HepG2 (cell line): ENCODE measurements at regions not wholly inside any gene's neighbourhood (a gene's known extent, or its start where the extent isn't known, plus 50 kb on each side); places are given as distances from the start of the nearest gene placed in this dataset.
A peak's percentile ranks its signal among the peaks of the same experiment; 100 is the strongest.

Source experiments
- ELF4 ChIP-seq: sonication (generic); formaldehyde crosslinking; IDR thresholded peaks from 2 replicates; pipeline ENCODE4 v1.5.0; 2020; ENCODE audit warnings: missing genetic modification reagents, mild to moderate bottlenecking, moderate library complexity, borderline replicate concordance
- FOXA1 ChIP-seq, 2 experiments: fragments of 450-650 bp in 1 of 2; sonication (generic) in 1 of 2; formaldehyde crosslinking in 1 of 2; IDR thresholded peaks; 2 replicates each; pipeline versions ENCODE4 v1.4.0 to v1.6.1; 2016 to 2020; ENCODE audit warnings: missing genetic modification reagents in 1 of 2
- GFI1 ChIP-seq: sonication (generic); formaldehyde crosslinking; IDR thresholded peaks from 2 replicates; pipeline ENCODE4 v1.5.0; 2020; ENCODE audit warnings: missing genetic modification reagents, mild to moderate bottlenecking, borderline replicate concordance
- IKZF5 ChIP-seq: IDR thresholded peaks from 2 replicates; pipeline ENCODE4 v1.6.1; 2018; ENCODE audit warnings: missing genetic modification reagents, mild to moderate bottlenecking, missing compliant biosample characterization
- JUNB ChIP-seq: sonication (generic); formaldehyde crosslinking; IDR thresholded peaks from 2 replicates; pipeline ENCODE4 v1.8.0; 2022; ENCODE audit warnings: missing genetic modification reagents, mild to moderate bottlenecking, borderline replicate concordance
- NCOA1 ChIP-seq: sonication (generic); formaldehyde crosslinking; IDR thresholded peaks from 2 replicates; pipeline ENCODE4 v1.9.0; 2021; ENCODE audit warnings: missing genetic modification reagents
- PBX3 ChIP-seq: sonication (generic); formaldehyde crosslinking; IDR thresholded peaks from 2 replicates; pipeline ENCODE4 v1.8.1; 2023; ENCODE audit warnings: missing genetic modification reagents, inconsistent platforms, borderline replicate concordance
- POLR2AphosphoS5 ChIP-seq: IDR thresholded peaks from 2 replicates; pipeline ENCODE4 v1.6.1; 2012; ENCODE audit warnings: low read depth, low read length
- RBFOX2 ChIP-seq: fragments of 200-400 bp; formaldehyde crosslinking; IDR thresholded peaks from 2 replicates; pipeline ENCODE4 v1.6.1; 2017; ENCODE audit warnings: low read depth, mild to moderate bottlenecking, low read length
- RXRB ChIP-seq: IDR thresholded peaks from 2 replicates; pipeline ENCODE4 v1.6.1; 2016; ENCODE audit warnings: borderline replicate concordance, missing genetic modification reagents, missing compliant biosample characterization
- SKI ChIP-seq: fragments of 450-650 bp; IDR thresholded peaks from one replicate; pipeline ENCODE4 v1.6.1; 2018; ENCODE audit warnings: mild to moderate bottlenecking; ENCODE audit not compliant: partially characterized antibody
- SOX6 ChIP-seq, 2 experiments: fragments of 450-650 bp in 1 of 2; sonication (generic) in 1 of 2; formaldehyde crosslinking in 1 of 2; IDR thresholded peaks; 2 replicates each; pipeline versions ENCODE4 v1.4.0 to v1.6.1; 2017 to 2020; ENCODE audit warnings: antibody characterized with exemption in 1 of 2, mild to moderate bottlenecking in 1 of 2, missing genetic modification reagents in 1 of 2
- TARDBP ChIP-seq: sonication (generic); formaldehyde crosslinking; IDR thresholded peaks from 2 replicates; pipeline ENCODE4 v1.8.0; 2022; ENCODE audit warnings: mild to moderate bottlenecking, missing genetic modification reagents
- TCF7 ChIP-seq: sonication (generic); IDR thresholded peaks from 2 replicates; pipeline ENCODE4 v1.6.1; 2016; ENCODE audit warnings: antibody characterized with exemption, low read depth
- TEAD3 ChIP-seq: optimal IDR thresholded peaks from 2 replicates; pipeline ENCODE3; 2016; ENCODE audit warnings: borderline replicate concordance
- WIZ ChIP-seq: sonication (generic); formaldehyde crosslinking; IDR thresholded peaks from 2 replicates; pipeline ENCODE4 v1.5.1; 2020; ENCODE audit warnings: mild to moderate bottlenecking, missing genetic modification reagents
- ZBTB38 ChIP-seq: sonication (generic); formaldehyde crosslinking; IDR thresholded peaks from 2 replicates; pipeline ENCODE4 v1.5.1; 2020; ENCODE audit warnings: mild to moderate bottlenecking, missing genetic modification reagents
- ZBTB8A ChIP-seq: sonication (generic); formaldehyde crosslinking; IDR thresholded peaks from 2 replicates; pipeline ENCODE4 v1.4.0; 2020; ENCODE audit warnings: mild to moderate bottlenecking, low read depth, missing genetic modification reagents, borderline replicate concordance
- ZC3H13 ChIP-seq: sonication (generic); formaldehyde crosslinking; IDR thresholded peaks from 2 replicates; pipeline ENCODE4 v1.8.1; 2023; ENCODE audit warnings: mild to moderate bottlenecking, missing genetic modification reagents, moderate library complexity
- ZFP1 ChIP-seq: IDR thresholded peaks from 2 replicates; pipeline ENCODE4 v1.6.1; 2016
- ZMYM3 ChIP-seq: sonication (generic); formaldehyde crosslinking; IDR thresholded peaks from 2 replicates; pipeline ENCODE4 v1.5.1; 2020; ENCODE audit warnings: mild to moderate bottlenecking, missing genetic modification reagents
- ZNF382 ChIP-seq: sonication (generic); formaldehyde crosslinking; IDR thresholded peaks from 2 replicates; pipeline ENCODE4 v1.5.0; 2020; ENCODE audit warnings: missing genetic modification reagents, mild to moderate bottlenecking, borderline replicate concordance
- ZNF451 ChIP-seq: sonication (generic); formaldehyde crosslinking; IDR thresholded peaks from 2 replicates; pipeline ENCODE4 v1.5.0; 2020; ENCODE audit warnings: mild to moderate bottlenecking, missing genetic modification reagents
- ZNF652 ChIP-seq: IDR thresholded peaks from 2 replicates; pipeline ENCODE4 v1.6.1; 2016; ENCODE audit warnings: low read depth, borderline replicate concordance
- ZNF703 ChIP-seq: sonication (generic); formaldehyde crosslinking; IDR thresholded peaks from 2 replicates; pipeline ENCODE4 v1.5.1; 2020; ENCODE audit warnings: missing genetic modification reagents, mild to moderate bottlenecking, moderate library complexity, borderline replicate concordance
- TF ChIP-seq, protein P1 (sequence below): sonication (generic); formaldehyde crosslinking; IDR thresholded peaks from 2 replicates; pipeline ENCODE4 v1.5.1; 2020; ENCODE audit warnings: missing genetic modification reagents, mild to moderate bottlenecking, borderline replicate concordance

GRCh38 chr3:13263770-13264467 lies 156.2 kb downstream of the NUP210 start (continued):
- TF ChIP-seq, protein P1, sequence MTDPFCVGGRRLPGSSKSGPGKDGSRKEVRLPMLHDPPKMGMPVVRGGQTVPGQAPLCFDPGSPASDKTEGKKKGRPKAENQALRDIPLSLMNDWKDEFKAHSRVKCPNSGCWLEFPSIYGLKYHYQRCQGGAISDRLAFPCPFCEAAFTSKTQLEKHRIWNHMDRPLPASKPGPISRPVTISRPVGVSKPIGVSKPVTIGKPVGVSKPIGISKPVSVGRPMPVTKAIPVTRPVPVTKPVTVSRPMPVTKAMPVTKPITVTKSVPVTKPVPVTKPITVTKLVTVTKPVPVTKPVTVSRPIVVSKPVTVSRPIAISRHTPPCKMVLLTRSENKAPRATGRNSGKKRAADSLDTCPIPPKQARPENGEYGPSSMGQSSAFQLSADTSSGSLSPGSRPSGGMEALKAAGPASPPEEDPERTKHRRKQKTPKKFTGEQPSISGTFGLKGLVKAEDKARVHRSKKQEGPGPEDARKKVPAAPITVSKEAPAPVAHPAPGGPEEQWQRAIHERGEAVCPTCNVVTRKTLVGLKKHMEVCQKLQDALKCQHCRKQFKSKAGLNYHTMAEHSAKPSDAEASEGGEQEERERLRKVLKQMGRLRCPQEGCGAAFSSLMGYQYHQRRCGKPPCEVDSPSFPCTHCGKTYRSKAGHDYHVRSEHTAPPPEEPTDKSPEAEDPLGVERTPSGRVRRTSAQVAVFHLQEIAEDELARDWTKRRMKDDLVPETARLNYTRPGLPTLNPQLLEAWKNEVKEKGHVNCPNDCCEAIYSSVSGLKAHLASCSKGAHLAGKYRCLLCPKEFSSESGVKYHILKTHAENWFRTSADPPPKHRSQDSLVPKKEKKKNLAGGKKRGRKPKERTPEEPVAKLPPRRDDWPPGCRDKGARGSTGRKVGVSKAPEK (CRISPR knock-in tag), result no peak
- TF ChIP-seq FOXA1 (IDR thresholded peaks at IDR 0.05) (no peak), FOXA1 (CRISPR knock-in tag; IDR thresholded peaks at IDR 0.05) (0 out of 2 replicates have a peak, but pooled peaks have one; percentile 1), ZC3H13 (CRISPR knock-in tag) (peak; percentile 76), ZFP1 (CRISPR knock-in tag) (0 out of 2 replicates have a peak, but pooled peaks have one; percentile 53), TARDBP (CRISPR knock-in tag) (no peak), POLR2AphosphoS5 (0 out of 2 replicates have a peak, but pooled peaks have one; percentile 43), IKZF5 (CRISPR knock-in tag) (peak; percentile 86), TEAD3 (peak; percentile 50), ZNF382 (no peak), ZBTB8A (CRISPR knock-in tag) (no peak), WIZ (0 out of 2 replicates have a peak, but pooled peaks have one; percentile 63), PBX3 (CRISPR knock-in tag) (no peak), GFI1 (CRISPR knock-in tag) (0 out of 2 replicates have a peak, but pooled peaks have one; percentile 49), JUNB (CRISPR knock-in tag) (no peak), ZNF703 (no peak), ZNF652 (no peak), ZNF451 (CRISPR knock-in tag) (no peak), RBFOX2 (peak; percentile 70), ZMYM3 (CRISPR knock-in tag) (peak; percentile 63), ZBTB38 (peak; percentile 88; the same call in 1 of the 2 replicates), SKI (peak; percentile 89), ELF4 (no peak), TCF7 (peak; percentile 55; the same call in 1 of the 2 replicates), SOX6 (IDR thresholded peaks at IDR 0.05) (no peak), SOX6 (CRISPR knock-in tag; IDR thresholded peaks at IDR 0.05) (peak; percentile 57), NCOA1 (no peak), RXRB (CRISPR knock-in tag) (peak; percentile 86)
